ENCODE measurements at regions not wholly inside any gene's neighbourhood (a gene's known extent, or its start where the extent isn't known, plus 50 kb on each side); places are given as distances from the start of the nearest gene placed in this dataset.

GRCh38 chr1:108067884-108068540 is 103.0 kb upstream of the VAV3 start:
- Histone ChIP-seq H3K9me3 (no peaks in the 10 kb centered on the region), H3K4me1 (no peaks in the 10 kb centered on the region), H3K4me3 (no peak overlapping the region), H3K27ac (no peak overlapping the region), H3K4me2 (no peak overlapping the region)
- CTCF ChIA-PET: no interaction called here
- DNase-seq (ENCODE audit: low read depth in 1 of 2, low spot score in 1 of 2) (no peak), FAIRE-seq (no peak), ATAC-seq (no peak)
- POLR2A ChIA-PET: no interaction called here
- TF ChIP-seq EP300 (IDR thresholded peaks at IDR 0.05): no peak
- no peak for TF ChIP-seq RCOR1 (IDR thresholded peaks at IDR 0.05; ENCODE audit: low read depth, low read length)
- TF ChIP-seq FOSB (CRISPR knock-in tag; IDR thresholded peaks at IDR 0.05): no peak
- no peak for TF ChIP-seq SREBF2 (IDR thresholded peaks at IDR 0.05)
- no peak for TF ChIP-seq NR3C1 (IDR thresholded peaks at IDR 0.05)
- no peak for TF ChIP-seq POLR2A (IDR thresholded peaks at IDR 0.05; ENCODE audit: low read length)
- 4% methylated on average over 2 of the region's 2 CpGs for WGBS (ENCODE audit: missing lambda C conversion rate)

- Histone ChIP-seq H3K9me3 (no peaks in the 10 kb centered on the region), H3K27ac (no peak overlapping the region), H3K4me3 (no peak overlapping the region), H3K4me2 (no peak overlapping the region), H3K4me1 (no peaks in the 10 kb centered on the region)
- ChIA-PET CTCF (no interaction called here), POLR2A (no interaction called here)
- ATAC-seq (no peak), FAIRE-seq (no peak), DNase-seq (ENCODE audit: low read depth in 1 of 2, low spot score in 1 of 2) (no peak)
- no peak for TF ChIP-seq FOSB (CRISPR knock-in tag; IDR thresholded peaks at IDR 0.05)
- no peak for TF ChIP-seq NFE2L2 (conservative IDR thresholded peaks at IDR 0.05; ENCODE audit: low read length)
- TF ChIP-seq CHD2 (IDR thresholded peaks at IDR 0.05; ENCODE audit: low read length, partially characterized antibody): no peak
- no peak for TF ChIP-seq HDAC2 (IDR thresholded peaks at IDR 0.05)
- no peak for TF ChIP-seq ZSCAN20 (CRISPR knock-in tag; IDR thresholded peaks at IDR 0.05)
- no peak for TF ChIP-seq KDM1A (IDR thresholded peaks at IDR 0.05; ENCODE audit: low read depth)
- WGBS (ENCODE audit: missing lambda C conversion rate): 0% methylated on average over 1 of the region's 1 CpG
Measured at GRCh38 chr1:108066808-108067207, 101.8 kb upstream of the VAV3 start.

GRCh38 chr1:108064255-108064654 is 99.3 kb upstream of the VAV3 start:
- Histone ChIP-seq H3K9me3 (no peaks in the 10 kb centered on the region), H3K4me1 (no peaks in the 10 kb centered on the region), H3K4me3 (no peak overlapping the region), H3K4me2 (no peak overlapping the region), H3K27ac (no peak overlapping the region)
- WGBS (ENCODE audit: missing lambda C conversion rate): 20% methylated on average over 1 of the region's 1 CpG
- TF ChIP-seq HMGXB4 (CRISPR knock-in tag; IDR thresholded peaks at IDR 0.05; ENCODE audit: borderline replicate concordance): no peak
- TF ChIP-seq RARB (CRISPR knock-in tag; IDR thresholded peaks at IDR 0.05): no peak
- no peak for TF ChIP-seq E2F6 (IDR thresholded peaks at IDR 0.05; ENCODE audit: borderline replicate concordance, low read depth)
- no peak for TF ChIP-seq ZNF302 (CRISPR knock-in tag; IDR thresholded peaks at IDR 0.05)
- no peak for TF ChIP-seq JUN (IDR thresholded peaks at IDR 0.05)
- no peak for TF ChIP-seq RNF2 (IDR thresholded peaks at IDR 0.05; ENCODE audit: borderline replicate concordance, low read depth)
- no peak for TF ChIP-seq BCL3 (IDR thresholded peaks at IDR 0.05)
- TF ChIP-seq POLR2AphosphoS2 (conservative IDR thresholded peaks at IDR 0.05; ENCODE audit: low read length): no peak
- CTCF ChIA-PET: interaction anchor here (1.1 kb wide), 1 partner anchor 25 kb away, joined by 3 read pairs; no protein-coding TSS in a partner anchor
- POLR2A ChIA-PET: no interaction called here
- no peak for ATAC-seq
- DNase-seq (ENCODE audit: low read depth in 1 of 2, low spot score in 1 of 2): no peak
- FAIRE-seq: no peak
